ENCODE measurements at regions not wholly inside any gene's neighbourhood (a gene's known extent, or its start where the extent isn't known, plus 50 kb on each side); places are given as distances from the start of the nearest gene placed in this dataset.

DNA sequence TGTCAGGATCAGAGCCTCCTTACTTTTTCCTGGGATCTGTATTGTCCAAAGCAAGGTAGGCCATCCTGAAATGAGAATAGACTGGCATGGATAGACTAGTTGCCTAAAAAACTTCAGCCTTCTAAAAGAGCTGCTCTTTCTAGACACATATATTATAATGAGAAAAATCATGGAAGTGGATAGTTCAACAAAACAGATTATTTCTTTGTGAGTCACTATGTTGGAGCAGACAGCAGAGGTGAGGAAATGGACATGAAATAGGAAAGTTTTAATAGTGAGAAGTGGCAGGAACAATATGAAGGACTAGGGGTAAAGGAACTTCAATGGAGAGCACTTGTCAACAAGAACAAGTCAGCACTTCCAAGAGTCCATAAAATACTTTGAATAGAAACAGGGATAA, 101.9 kb upstream of the ANO3 start:
- no peak for DNase-seq (ENCODE audit: low read depth, low spot score)

DNA sequence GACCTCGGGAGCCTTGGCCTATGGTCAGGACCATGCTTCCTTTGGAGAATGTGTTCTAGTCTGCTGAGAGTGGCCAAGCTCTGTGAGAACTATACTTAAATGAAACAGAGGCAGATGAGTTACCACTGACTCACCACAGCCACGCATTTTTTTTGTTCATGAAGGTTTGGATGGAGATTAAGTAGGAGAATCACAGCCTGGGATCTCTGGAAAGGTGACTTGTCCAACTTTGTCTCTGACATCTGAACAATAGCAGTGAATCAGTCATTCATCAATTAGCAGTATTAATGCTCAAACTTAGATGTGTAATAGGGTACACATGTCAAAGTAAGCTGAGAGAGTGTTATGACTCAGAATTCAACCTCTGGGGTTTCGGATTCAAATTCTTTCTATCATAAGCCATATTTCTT, 100.7 kb upstream of the ANO3 start:
- no peak for DNase-seq (ENCODE audit: low read depth, low spot score)

DNA sequence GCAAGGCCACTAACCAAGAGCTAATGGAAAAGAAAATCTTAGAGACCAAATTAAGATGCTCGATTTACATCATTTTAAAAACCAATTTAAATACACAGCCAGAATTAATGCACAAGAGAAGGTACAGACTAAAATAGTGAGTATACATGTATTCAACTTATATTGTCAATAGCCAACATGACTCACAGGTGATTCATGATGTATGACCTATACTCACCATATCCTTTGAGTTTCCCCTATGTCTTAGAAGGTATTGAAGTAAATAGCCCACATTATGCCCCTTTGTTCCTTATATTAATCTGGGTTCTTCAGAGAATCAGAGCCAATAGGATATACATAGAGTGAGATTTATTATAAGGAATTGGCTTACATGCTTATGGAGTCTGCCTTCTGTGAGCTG, 97.5 kb upstream of the ANO3 start:
- DNase-seq (ENCODE audit: low read depth, low spot score): no peak

DNA sequence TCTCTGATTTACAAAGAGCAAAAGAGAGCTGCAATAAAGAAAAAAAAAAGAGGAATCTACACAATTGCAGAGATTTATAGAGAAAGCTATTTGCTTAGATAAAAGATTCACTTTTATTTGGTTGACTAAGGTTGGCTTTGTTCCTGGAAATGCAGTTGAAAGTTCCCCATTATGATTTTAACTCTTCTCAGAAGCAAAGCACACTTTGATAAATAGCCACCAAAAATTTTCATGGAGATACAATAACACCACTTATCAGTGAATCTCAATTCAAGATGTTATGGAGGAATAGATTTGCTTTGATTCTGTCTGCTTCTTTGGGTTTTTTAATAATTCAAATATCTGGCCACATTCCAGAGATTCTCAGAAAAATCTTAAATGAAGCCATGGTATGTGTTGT, 88.5 kb upstream of the ANO3 start:
- no peak for DNase-seq (ENCODE audit: low read depth, low spot score)

DNA sequence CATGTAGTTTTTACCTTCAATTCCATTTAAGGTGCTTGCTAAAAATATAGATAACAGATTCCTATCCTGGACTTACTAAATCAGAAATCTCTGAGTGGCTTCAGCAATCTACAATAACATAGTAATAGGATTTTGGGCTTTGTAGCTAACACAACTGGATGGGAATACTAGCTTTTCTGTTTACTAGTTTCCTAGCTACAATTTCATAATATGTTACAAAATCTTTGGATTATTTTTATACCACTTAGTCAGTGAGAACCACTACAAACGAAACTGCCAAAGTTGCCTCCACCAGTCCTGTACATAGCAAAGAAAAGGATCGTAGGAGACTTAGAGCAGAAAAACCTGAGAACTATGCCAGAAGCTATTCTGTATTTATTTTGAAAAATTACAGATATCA, 87.7 kb upstream of the ANO3 start:
- no peak for DNase-seq (ENCODE audit: low read depth, low spot score)

DNA sequence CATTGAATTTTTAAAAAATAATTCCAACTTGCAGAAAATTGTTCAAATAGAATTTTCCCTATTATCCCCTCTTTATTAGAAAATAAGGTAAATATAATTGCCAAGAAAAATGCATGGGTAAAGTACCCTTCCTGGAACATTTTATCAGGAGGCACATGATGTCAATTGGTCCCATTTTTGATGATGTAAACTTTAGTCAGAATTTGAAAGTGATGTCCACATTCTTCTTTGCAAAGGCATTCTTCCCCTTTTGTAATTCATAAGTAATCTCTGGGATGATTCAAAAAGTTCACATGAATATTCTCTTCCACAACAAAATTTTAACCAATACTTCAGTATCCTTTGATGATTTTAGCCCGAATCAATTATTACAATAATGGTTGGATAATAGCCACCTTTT, 86.9 kb upstream of the ANO3 start:
- no peak for DNase-seq (ENCODE audit: low read depth, low spot score)

DNA sequence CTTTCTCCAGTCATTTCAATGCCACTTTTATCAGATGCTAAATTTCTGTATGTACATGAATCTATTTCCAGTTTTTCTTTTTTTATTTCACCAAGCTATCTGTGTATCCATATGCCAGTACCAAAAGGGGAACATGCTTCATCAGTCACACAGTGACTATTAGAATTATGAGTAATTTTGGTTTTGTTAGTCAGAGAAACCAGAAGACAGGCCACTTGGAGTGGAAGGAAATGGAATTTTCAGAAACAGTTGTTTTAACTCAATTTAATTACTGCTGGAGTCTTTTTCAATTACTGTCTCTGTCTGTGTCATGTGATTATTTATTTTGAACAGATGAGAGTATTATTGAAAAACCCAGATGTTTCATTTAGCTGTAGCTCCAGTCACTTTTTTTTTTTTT, 84.6 kb upstream of the ANO3 start:
- no peak for DNase-seq (ENCODE audit: low read depth, low spot score)

DNA sequence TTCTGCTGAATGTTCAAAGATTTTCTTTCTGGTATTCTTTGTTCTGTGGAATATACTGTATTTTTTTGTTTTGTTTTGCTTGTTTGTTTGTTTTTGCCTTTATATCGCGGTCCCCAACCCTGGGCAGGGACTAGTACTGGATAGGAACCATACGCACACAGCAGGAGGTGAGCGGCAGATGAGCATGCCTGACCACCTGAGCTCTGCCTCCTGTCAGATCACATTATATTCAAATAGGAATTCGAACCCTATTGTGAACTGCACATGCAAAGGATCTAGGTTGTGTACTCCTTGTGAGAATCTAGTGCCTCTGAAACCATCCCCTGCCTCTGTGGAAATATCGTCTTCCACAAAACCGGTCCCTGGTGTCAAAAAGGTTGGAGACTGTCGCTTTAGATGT, 83.3 kb upstream of the ANO3 start:
- DNase-seq (ENCODE audit: low read depth, low spot score): no peak

DNA sequence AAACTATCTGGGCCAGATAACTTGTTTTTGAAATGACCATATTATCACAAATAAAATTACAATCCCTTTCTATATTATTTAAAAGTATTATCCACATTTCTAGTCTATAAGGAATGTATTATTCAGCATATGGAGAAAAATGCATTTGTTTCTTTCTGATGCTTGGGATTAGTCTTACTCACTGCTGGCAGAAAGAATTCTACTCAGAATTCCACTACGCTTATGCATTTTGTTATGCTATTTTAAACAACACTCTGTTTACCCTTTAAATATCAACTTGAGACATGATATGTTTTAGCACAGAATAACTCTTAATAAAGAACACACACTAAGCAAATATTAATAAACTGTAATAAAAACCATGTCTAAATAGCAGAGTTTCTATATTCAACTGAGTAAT, 77.6 kb upstream of the ANO3 start:
- DNase-seq (ENCODE audit: low read depth, low spot score): no peak

DNA sequence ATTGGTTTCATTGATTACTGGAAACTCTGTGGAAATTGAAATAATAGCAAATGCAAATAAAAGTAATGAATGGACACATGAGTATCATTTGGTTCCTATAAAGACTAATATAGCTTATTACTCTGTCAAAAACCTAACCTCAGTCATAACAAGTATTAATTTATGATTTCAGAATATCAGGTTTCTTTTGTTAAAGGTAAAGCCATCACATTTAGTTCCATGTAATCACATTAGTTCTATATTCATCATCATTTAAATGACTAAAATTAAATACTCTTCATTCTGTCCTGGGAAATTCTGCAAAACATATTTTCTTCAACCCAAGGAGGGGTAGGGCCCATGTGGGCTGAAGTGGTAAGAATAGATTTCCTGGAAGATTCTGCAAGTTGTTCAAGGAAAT, 68.2 kb upstream of the ANO3 start:
- DNase-seq (ENCODE audit: low read depth, low spot score): no peak

DNA sequence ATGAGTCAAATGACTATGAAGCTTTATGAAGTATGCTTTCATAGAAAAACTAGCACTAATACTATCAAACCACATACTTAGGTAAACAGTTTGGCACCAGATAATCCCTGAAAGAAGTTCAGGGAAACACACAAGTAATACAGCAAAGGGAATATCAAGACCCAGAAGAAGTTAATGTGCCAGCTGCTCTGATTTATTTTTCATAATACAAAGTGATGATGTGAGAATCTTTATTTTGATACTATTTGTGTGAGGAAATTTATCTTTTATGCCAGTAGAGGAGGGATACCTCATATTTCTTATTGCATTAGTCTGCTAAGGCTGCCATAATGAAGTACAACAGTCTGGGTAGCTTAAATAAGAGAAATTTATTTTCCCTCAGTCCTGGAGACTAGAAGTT, 67.7 kb upstream of the ANO3 start:
- DNase-seq (ENCODE audit: low read depth, low spot score): no peak

DNA sequence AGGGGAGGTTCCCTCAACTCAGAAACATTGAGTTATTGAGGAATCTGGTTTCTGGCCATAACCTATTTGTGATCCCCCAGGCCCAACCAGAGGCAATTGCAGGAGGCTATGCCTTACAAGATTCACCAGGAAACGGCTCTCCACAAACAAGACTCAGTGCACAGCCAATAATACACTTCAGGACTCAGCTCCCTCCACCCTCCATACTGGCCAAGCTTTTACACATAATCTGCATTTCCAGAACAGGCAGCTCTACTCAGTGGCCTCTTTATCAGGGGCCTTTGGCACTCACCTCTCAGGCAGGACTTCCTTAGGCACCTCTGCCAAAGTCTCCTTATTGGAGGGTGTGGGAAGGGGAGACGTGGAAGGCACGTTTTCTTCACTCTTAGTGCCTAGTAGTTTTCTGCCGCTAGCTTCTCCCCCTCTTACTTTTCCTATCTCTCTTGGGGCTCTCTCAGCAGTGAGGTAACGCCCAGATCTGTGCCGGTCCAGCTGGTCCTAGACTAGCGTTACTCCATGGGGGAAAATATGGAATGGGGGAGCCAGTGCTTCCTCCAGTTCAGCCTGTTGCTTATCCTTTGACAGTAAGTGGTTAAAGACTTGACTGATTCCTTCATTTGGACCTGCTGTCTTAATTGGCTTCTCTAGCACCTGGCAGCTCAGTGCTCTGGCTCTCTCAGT, 62.8 kb upstream of the ANO3 start:
- DNase-seq (ENCODE audit: low read depth, low spot score): no peak

DNA sequence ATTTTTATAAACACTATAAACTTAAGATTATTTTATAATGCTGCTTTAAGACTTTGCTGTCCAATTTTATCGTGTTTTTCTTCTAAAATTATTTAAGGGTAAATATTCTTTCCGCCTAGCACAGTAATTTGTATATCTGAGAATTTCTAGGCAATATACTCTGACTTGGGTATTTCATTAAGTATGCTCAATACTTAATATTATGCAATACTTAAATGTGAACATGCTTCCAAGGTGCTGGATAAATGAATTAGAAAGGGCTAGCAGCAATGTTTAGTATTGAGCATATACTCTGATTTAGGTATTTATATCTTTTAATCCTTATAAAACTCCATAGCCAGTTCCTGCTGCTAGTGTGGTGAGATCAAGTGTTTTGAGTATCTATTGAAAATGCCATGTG, 60.3 kb upstream of the ANO3 start:
- DNase-seq (ENCODE audit: low read depth, low spot score): no peak

DNA sequence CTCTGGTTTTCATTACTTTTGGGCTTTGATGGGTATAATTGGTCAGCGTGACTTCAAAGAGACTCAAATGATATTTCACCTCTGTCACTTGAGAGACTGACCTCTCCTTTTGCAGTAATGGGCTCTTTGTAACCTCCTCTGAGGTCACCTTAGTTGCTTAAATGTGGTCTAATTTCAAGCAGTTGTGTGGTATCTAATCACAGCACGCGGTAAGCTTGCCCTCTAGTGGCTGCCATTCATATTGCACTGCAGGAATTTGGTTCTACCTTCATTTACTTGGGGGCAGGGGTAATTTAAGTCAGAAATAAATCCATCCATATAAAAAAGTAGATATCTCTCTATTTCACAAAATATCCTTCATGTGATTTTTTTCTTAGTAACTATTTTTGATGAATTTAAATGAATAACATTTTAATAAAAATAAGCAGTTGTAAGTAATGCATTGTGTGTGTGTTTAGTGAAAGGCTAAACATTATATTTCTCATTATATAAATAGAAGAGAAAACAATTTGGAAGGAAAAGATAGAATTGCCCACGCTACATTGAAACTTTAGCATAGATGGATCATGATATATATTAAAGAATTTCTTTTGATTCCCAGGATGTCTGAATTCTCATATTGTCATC, 55.0 kb upstream of the ANO3 start:
- DNase-seq (ENCODE audit: low read depth, low spot score): peak; percentile 69

DNA sequence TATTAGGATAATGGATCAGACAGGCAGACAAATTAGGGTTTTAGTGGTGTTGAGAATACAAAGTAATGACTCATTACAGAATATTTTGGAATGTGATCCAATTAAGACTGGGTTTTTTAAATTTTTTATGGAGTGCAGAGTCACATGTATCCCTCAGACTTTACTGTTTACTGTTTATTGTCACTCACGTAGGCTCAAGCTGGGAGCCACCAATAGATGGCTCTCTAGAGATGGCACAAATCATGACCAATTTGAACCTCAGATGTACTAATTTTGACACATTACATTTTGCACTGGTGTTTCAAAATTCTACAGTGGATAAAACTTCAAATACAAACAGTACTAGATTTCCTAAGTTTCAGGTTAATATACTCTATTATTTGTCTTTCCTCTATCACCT, 53.6 kb upstream of the ANO3 start:
- no peak for DNase-seq (ENCODE audit: low read depth, low spot score)

Data from ELF-1 (cell line).